Fibroblast of skin of scalp (primary cell): ENCODE measurements at regions not wholly inside any gene's neighbourhood (a gene's known extent, or its start where the extent isn't known, plus 50 kb on each side); places are given as distances from the start of the nearest gene placed in this dataset.

ENCODE experiments used
- DNase-seq: peaks from one replicate; pipeline ENCODE4 v3.0.0-alpha.2; 2013

DNA sequence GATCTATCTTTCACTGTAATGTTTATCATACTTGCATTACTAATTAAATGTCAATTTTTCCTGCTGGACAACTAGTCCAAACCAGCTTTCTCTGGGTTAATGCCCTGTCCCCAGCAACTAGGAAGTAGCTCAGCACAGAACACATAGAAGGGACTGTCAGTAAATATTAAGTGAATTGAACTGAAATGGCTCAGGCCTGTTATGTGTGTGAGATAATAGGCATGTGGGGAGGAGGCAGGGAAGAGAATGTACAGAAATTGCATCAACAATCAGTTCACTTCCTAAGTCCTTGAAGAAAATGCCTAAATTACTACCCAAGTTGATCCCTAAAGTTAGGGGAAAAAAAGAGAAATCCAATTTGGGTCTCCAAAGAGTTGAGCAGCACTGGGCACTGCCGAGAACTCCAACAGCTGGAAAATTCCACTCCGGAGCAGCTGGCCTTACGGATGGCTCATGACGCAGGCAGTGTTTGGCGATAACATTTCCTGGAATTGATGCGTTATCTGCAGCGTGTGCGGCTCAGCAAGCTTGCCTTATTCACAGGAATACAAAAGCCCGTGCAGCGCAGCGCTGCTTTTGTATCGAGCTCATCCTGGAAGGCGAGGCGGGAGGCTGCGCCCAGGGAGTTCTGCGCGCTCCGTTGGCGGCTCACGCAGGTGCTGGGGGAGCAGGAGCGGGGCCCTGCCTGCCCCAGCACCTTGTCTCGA, 297.3 kb upstream of the LCORL start:
- DNase-seq = no peak

GRCh38 chr4:18314731-18315130, 293.2 kb upstream of the LCORL start:
- DNase-seq = no peak

- no peak for DNase-seq
Measured at GRCh38 chr4:18297684-18298083, 276.1 kb upstream of the LCORL start.

GRCh38 chr4:18296411-18296810, 274.9 kb upstream of the LCORL start:
- no peak for DNase-seq

DNA sequence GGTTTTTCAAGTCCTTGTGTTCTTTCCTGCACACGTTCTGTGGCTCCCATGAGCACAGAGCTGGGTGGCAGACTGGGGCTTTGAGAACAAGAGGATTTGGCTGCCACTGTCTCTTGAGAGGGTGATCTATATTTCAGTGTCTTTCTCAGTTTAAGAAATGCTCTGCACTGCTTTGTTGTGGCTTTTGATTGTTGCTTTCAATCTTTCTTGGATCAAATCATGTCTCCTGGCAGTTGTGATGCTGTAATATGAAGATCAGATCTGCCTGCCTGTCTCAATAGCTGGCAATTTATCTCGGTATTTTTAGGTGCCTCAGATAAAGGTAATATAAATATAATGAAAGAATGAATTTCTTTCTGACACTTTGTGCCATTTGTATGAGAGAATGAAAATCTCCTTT, 273.3 kb upstream of the LCORL start:
- DNase-seq = no peak

GRCh38 chr4:18294021-18294420, 272.5 kb upstream of the LCORL start:
- DNase-seq = no peak

- no peak for DNase-seq
Measured at GRCh38 chr4:18292411-18292810, 270.9 kb upstream of the LCORL start.

GRCh38 chr4:18291981-18292380, 270.4 kb upstream of the LCORL start:
- no peak for DNase-seq

DNA sequence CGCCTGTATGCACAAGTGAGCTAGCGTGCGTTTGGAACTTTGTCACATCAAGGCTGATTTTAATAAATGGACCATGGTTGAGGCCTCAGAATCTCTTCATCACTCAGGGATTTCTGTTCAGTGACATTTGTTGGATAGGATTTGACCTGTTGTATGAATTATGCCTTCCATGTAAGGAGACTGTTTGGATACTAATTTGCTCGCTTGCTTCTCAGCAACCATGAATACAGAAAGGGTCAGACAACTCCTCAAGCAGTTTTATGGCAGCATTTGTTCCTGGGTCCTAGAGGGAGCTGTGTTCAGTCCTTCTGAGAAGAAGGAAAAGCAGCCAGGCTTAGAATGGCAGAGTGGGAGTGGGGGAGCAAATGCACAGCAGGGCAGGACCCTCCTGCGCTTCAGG, 269.7 kb upstream of the LCORL start:
- no peak for DNase-seq

DNA sequence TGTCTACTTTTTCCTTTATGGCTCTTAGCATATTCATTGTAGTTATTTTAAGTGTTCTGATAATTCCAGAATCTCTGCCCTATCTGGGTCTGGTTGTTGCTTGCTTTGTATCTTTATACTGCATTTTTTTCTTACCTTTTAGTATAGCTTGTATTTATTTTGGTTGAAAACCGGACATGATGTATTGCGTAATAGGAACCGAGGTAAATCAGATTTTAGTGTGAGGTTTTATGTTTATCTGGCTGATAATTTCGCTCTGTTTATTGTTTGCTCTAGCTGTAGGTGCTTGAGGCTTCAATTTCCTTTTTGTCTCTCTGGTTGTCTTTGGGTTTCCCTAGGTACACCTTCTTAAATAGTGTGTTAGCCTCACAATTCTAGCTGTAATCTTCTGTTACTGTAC, 263.8 kb upstream of the LCORL start:
- DNase-seq = no peak

DNA sequence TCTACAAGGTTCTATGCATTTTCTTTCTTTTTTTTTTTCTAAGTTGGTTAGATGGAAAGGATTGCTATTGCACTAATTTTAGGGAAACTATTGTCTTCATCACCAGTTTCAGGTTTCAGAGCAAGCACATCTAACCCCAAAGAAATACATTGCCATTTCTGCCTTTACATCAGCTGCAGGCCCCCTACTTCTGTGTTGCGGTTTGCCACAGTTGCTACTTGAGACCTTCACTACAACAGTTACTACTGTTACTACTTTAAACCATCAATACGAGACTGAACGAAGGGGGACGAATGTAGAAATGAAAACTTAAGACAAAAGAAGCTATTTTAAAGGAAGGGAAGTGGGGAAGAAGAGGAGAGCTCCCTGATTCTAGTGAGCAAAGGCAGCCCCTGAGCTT, 256.7 kb upstream of the LCORL start:
- DNase-seq = no peak

DNA sequence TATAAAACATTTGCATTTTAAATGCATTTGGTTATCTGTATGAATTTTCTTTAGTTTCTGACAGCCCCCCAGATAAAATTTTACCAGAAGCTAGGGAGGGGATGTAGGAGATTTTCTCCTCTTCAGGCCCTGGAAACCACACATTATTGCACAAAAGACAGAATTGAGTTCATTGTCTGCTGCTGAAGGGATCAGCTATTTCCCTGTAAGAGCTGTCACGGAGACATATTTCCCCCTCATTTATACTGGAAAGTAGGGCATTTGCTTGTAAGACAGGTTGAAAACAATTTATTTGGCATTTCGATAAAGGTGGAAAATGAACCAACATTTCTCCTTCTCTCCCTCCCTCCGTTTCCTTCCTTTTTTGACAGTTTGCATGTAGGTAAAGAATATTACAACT, 241.3 kb upstream of the LCORL start:
- DNase-seq = no peak

GRCh38 chr4:18252052-18252451, 230.5 kb upstream of the LCORL start:
- no peak for DNase-seq

- DNase-seq = no peak
Measured at GRCh38 chr4:18250564-18250963, 229.0 kb upstream of the LCORL start.

DNA sequence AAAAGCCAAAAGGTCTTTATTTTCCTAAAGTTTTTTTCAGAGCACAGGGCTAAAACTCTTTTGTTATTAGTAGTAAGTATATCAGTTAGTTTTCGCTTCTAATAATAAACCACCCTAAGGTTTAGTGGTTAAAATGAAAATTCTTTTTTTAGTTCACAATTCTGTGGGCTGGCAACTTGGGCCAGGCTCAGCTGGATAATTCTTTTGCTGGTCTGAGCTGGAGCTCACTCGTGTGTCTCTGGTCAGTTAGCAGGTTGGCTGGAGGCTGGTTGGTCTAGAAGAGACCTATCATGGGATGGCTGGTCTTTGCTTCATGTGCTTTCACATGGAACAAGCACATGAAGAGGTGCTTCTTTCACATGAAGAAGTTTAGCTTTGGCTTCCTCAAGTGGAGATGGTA, 227.1 kb upstream of the LCORL start:
- no peak for DNase-seq

DNA sequence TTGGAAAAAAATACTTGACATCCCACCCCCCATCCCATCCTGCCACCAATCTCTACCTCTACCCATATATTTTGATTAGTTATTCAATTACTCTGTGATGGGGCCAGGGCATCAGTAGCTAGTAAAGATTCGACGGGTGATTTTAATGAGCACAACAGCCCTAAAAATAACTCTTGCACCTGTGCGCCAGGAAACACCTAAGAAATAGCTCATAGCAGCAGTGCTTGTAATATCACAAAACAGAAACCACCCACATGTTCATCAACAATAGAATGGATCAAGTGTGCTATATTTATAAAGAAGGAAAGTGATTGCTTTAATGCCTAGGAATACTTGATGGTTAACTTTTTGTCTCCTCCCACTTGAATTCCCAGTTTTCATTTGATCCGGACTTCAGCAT, 225.6 kb upstream of the LCORL start:
- no peak for DNase-seq

GRCh38 chr4:18242919-18243693, 221.6 kb upstream of the LCORL start:
- DNase-seq = no peak

- no peak for DNase-seq
Measured at GRCh38 chr4:18241727-18242126, 220.2 kb upstream of the LCORL start.

GRCh38 chr4:18234108-18234507, 212.6 kb upstream of the LCORL start:
- no peak for DNase-seq

- DNase-seq = no peak
Measured at GRCh38 chr4:18231726-18232125, 210.2 kb upstream of the LCORL start.

- DNase-seq = no peak
Measured at GRCh38 chr4:18227880-18228279, 206.3 kb upstream of the LCORL start.

- DNase-seq = no peak
Measured at GRCh38 chr4:18214411-18215055, 193.0 kb upstream of the LCORL start.

GRCh38 chr4:18213576-18214198, 192.1 kb upstream of the LCORL start:
- DNase-seq = no peak
